ENCODE measurements at regions not wholly inside any gene's neighbourhood (a gene's known extent, or its start where the extent isn't known, plus 50 kb on each side); places are given as distances from the start of the nearest gene placed in this dataset.
"Not testable (repeated sequence)": the region's sequence is repeated elsewhere in the genome, so short reads cannot be mapped to it uniquely, and the experiment has no call there.

GRCh38 chr3:61494309-61494708 is 67.1 kb upstream of the PTPRG start:
- not testable (repeated sequence) for TF ChIP-seq CTCF, POLR2A (IDR thresholded peaks at IDR 0.05)

All from lower leg skin (tissue), 3 donors.